ENCODE measurements at regions not wholly inside any gene's neighbourhood (a gene's known extent, or its start where the extent isn't known, plus 50 kb on each side); places are given as distances from the start of the nearest gene placed in this dataset.
"Not testable (repeated sequence)": the region's sequence is repeated elsewhere in the genome, so short reads cannot be mapped to it uniquely, and the experiment has no call there.

- TF ChIP-seq SUZ12 (IDR thresholded peaks at IDR 0.05); FOXK2 (IDR thresholded peaks at IDR 0.05); FOXM1 (IDR thresholded peaks at IDR 0.05; ENCODE audit: borderline replicate concordance); ELF4 (IDR thresholded peaks at IDR 0.05); TARDBP (IDR thresholded peaks at IDR 0.05); LEF1 (IDR thresholded peaks at IDR 0.05; ENCODE audit: borderline replicate concordance); NFRKB (IDR thresholded peaks at IDR 0.05): not testable (repeated sequence)
- TF ChIP-seq, protein P1, sequence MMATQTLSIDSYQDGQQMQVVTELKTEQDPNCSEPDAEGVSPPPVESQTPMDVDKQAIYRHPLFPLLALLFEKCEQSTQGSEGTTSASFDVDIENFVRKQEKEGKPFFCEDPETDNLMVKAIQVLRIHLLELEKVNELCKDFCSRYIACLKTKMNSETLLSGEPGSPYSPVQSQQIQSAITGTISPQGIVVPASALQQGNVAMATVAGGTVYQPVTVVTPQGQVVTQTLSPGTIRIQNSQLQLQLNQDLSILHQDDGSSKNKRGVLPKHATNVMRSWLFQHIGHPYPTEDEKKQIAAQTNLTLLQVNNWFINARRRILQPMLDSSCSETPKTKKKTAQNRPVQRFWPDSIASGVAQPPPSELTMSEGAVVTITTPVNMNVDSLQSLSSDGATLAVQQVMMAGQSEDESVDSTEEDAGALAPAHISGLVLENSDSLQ (IDR thresholded peaks at IDR 0.05) = not testable (repeated sequence)
These were observed 1715.9 kb downstream of the SPATA31A7 start for GRCh38 chr9:62905722-62906121.
